GM23338 (cell line): ENCODE measurements at regions not wholly inside any gene's neighbourhood (a gene's known extent, or its start where the extent isn't known, plus 50 kb on each side); places are given as distances from the start of the nearest gene placed in this dataset.

ENCODE experiments used
- ATAC-seq: fragments of 200-7000 bp; cut with Tn5 transposase; 3 replicates; pipeline ENCODE4 v1.9.1; 2020
- DNase-seq: peaks from one replicate; pipeline ENCODE4 v3.0.0-alpha.2; 2015; ENCODE audit warnings: low spot score
- H2AFZ ChIP-seq: fragments of 200-600 bp; sonication (generic); 2 replicates; pipeline ENCODE4 v1.8.0; 2016; ENCODE audit warnings: antibody characterized with exemption, mild to moderate bottlenecking, moderate library complexity
- H3F3A ChIP-seq: fragments of 200-600 bp; sonication (generic); replicated peaks from 2 replicates; pipeline ENCODE4 v1.8.0; 2017; ENCODE audit warnings: antibody characterized with exemption, mixed run types, low read depth
- H3K27ac ChIP-seq: fragments of 200-600 bp; sonication (generic); 2 replicates; pipeline ENCODE4 v1.6.1; 2016; ENCODE audit warnings: low read depth
- H3K27me3 ChIP-seq: fragments of 200-600 bp; sonication (generic); 2 replicates; pipeline ENCODE4 v1.8.0; 2016; ENCODE audit warnings: mild to moderate bottlenecking, mixed run types, moderate library complexity; ENCODE audit not compliant: insufficient read depth
- H3K36me3 ChIP-seq: fragments of 200-600 bp; sonication (generic); 2 replicates; pipeline ENCODE4 v1.8.0; 2016; ENCODE audit warnings: mild to moderate bottlenecking; ENCODE audit not compliant: insufficient read depth
- H3K4me1 ChIP-seq: fragments of 200-600 bp; sonication (generic); 2 replicates; pipeline ENCODE4 v1.8.0; 2016; ENCODE audit warnings: mild to moderate bottlenecking, moderate library complexity; ENCODE audit not compliant: insufficient read depth
- H3K4me2 ChIP-seq: fragments of 200-600 bp; sonication (generic); 2 replicates; pipeline ENCODE4 v1.7.1; 2017; ENCODE audit warnings: mixed run types
- H3K4me3 ChIP-seq: fragments of 200-600 bp; sonication (generic); 2 replicates; pipeline ENCODE4 v1.6.1; 2016; ENCODE audit warnings: mixed run types
- H3K79me2 ChIP-seq: fragments of 200-600 bp; sonication (generic); replicated peaks from 2 replicates; pipeline ENCODE4 v1.8.0; 2017; ENCODE audit warnings: mild to moderate bottlenecking; ENCODE audit not compliant: insufficient read depth
- H3K9me2 ChIP-seq: fragments of 200-600 bp; sonication (generic); 2 replicates; pipeline ENCODE4 v1.8.0; 2017; ENCODE audit not compliant: insufficient read depth
- H4K20me1 ChIP-seq: fragments of 200-600 bp; sonication (generic); replicated peaks from 2 replicates; pipeline ENCODE4 v1.8.0; 2017; ENCODE audit warnings: mild to moderate bottlenecking; ENCODE audit not compliant: insufficient read depth
- H3K27ac Mint-ChIP-seq: 2 replicates; pipeline ENCODE4 v1.8.0; 2020; ENCODE audit warnings: inconsistent platforms, mild to moderate bottlenecking, moderate library complexity, mixed read lengths
- H3K27me3 Mint-ChIP-seq: 3 replicates; pipeline ENCODE4 v1.8.0; 2022; ENCODE audit warnings: low read depth, mild to moderate bottlenecking, moderate library complexity, mixed read lengths, inconsistent platforms; ENCODE audit not compliant: insufficient read depth, poor library complexity
- H3K36me3 Mint-ChIP-seq: 3 replicates; pipeline ENCODE4 v1.8.0; 2021; ENCODE audit warnings: low read depth, mild to moderate bottlenecking, inconsistent platforms, moderate library complexity, mixed read lengths
- H3K4me1 Mint-ChIP-seq: 3 replicates; pipeline ENCODE4 v1.8.0; 2020; ENCODE audit warnings: mild to moderate bottlenecking, inconsistent platforms, mixed read lengths
- H3K4me3 Mint-ChIP-seq: 3 replicates; pipeline ENCODE4 v1.8.0; 2021; ENCODE audit warnings: moderate library complexity, mild to moderate bottlenecking, inconsistent platforms, mixed read lengths
- H3K9me3 Mint-ChIP-seq: 3 replicates; pipeline ENCODE4 v1.8.0; 2020; ENCODE audit warnings: moderate library complexity, mild to moderate bottlenecking, inconsistent platforms, mixed read lengths
- CREB1 ChIP-seq: fragments of 250-450 bp; sonication (Bioruptor Pico); IDR thresholded peaks from 2 replicates; pipeline ENCODE4 v1.5.0; 2020; ENCODE audit warnings: low read depth, mild to moderate bottlenecking, moderate library complexity
- EZH2 ChIP-seq: fragments of 200-600 bp; sonication (generic); IDR thresholded peaks from one replicate; pipeline ENCODE4 v1.8.0; 2017; ENCODE audit warnings: antibody characterized with exemption, mild to moderate bottlenecking, low read depth; ENCODE audit not compliant: unreplicated experiment
- EZH2phosphoT487 ChIP-seq: fragments of 200-600 bp; sonication (generic); IDR thresholded peaks from one replicate; pipeline ENCODE4 v1.8.1; 2018; ENCODE audit warnings: antibody characterized with exemption; ENCODE audit not compliant: unreplicated experiment
- JUNB ChIP-seq: IDR thresholded peaks from one replicate; pipeline ENCODE4 v1.6.1; 2016; ENCODE audit warnings: antibody characterized with exemption; ENCODE audit not compliant: unreplicated experiment
- NANOG ChIP-seq: IDR thresholded peaks from 2 replicates; pipeline ENCODE4 v1.6.1; 2016; ENCODE audit warnings: antibody characterized with exemption, borderline replicate concordance
- POLR2AphosphoS5 ChIP-seq: IDR thresholded peaks from 2 replicates; pipeline ENCODE4 v1.6.1; 2016; ENCODE audit warnings: antibody characterized with exemption, low read depth
- STAT1 ChIP-seq: IDR thresholded peaks from one replicate; pipeline ENCODE4 v1.6.1; 2016; ENCODE audit warnings: antibody characterized with exemption; ENCODE audit not compliant: unreplicated experiment
- ZNF114 ChIP-seq: fragments of 250-450 bp; sonication (Bioruptor Pico); IDR thresholded peaks from 2 replicates; pipeline ENCODE4 v1.5.0; 2020; ENCODE audit warnings: mild to moderate bottlenecking, moderate library complexity
- ZNF331 ChIP-seq: fragments of 250-450 bp; sonication (Bioruptor Pico); IDR thresholded peaks from 2 replicates; pipeline ENCODE4 v1.5.0; 2020; ENCODE audit warnings: low read depth, mild to moderate bottlenecking, moderate library complexity
- TF ChIP-seq, protein P1 (sequence below), 2 experiments: fragments of 200-600 bp in 1 of 2; sonication (generic) in 1 of 2; conservative IDR thresholded peaks; 2 replicates each; pipeline versions ENCODE4 v1.5.1 to v1.6.1; 2016 to 2017; ENCODE audit warnings: antibody characterized with exemption in 2 of 2, low read depth in 2 of 2, mild to moderate bottlenecking in 2 of 2, moderate library complexity in 1 of 2
- TF ChIP-seq, protein P2 (sequence below): IDR thresholded peaks from one replicate; pipeline ENCODE4 v1.6.1; 2018; ENCODE audit warnings: antibody characterized with exemption; ENCODE audit not compliant: unreplicated experiment
- TF ChIP-seq, protein P3 (sequence below): IDR thresholded peaks from 2 replicates; pipeline ENCODE4 v1.6.1; 2016; ENCODE audit warnings: antibody characterized with exemption
- TF ChIP-seq, protein P4 (sequence below): fragments of 250-450 bp; sonication (Bioruptor Pico); IDR thresholded peaks from 2 replicates; pipeline ENCODE4 v1.5.0; 2020; ENCODE audit warnings: mild to moderate bottlenecking, moderate library complexity

DNA sequence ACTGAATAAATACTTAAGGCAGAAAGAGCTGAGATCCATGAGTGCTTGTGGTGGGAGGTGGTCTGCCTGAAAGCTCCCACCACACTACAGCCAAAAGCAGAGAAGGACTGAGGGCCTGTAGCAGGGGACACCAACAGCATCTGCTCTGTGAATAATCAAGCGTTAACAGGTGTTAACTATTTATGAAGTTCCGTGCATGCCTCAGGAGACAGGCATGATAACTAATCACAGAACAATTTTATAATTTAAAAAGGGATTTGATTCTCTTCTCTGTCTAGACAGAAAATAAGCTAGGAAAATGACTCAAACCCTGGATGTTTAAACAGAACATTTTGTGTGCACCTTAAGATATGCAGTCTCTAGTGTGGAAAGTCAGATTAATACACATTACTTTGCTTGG is 61.5 kb upstream of the GHITM start:
- Histone ChIP-seq H3K4me1 (peaks cover 7% of the 10 kb centered on the region; the same call in 1 of the 2 replicates), H3K27ac (no peak overlapping the region), H3K36me3 (no peaks in the 10 kb centered on the region), H3K4me3 (no peak overlapping the region), H3K27me3 (no peaks in the 10 kb centered on the region), H3K9me2 (0 out of 2 replicates have a peak, but pooled peaks cover 11% of the 10 kb centered on the region), H3K4me2 (no peak overlapping the region), H3F3A (no peaks in the 10 kb centered on the region), H3K79me2 (no peaks in the 10 kb centered on the region), H2AFZ (no peak overlapping the region), H4K20me1 (no peaks in the 10 kb centered on the region)
- no peak for ATAC-seq
- Mint-ChIP-seq H3K4me1 (peaks cover 9% of the 10 kb centered on the region; the same call in 2 of the 3 replicates), H3K27ac (no peak overlapping the region), H3K36me3 (no peaks in the 10 kb centered on the region; the same call in 2 of the 3 replicates), H3K27me3 (no peaks in the 10 kb centered on the region), H3K9me3 (no peaks in the 10 kb centered on the region), H3K4me3 (no peak overlapping the region)
- no peak for TF ChIP-seq POLR2AphosphoS5
- no peak for TF ChIP-seq JUNB
- TF ChIP-seq CREB1 (CRISPR knock-in tag), result no peak
- no peak for TF ChIP-seq ZNF331 (CRISPR knock-in tag)
- TF ChIP-seq, protein P1, sequence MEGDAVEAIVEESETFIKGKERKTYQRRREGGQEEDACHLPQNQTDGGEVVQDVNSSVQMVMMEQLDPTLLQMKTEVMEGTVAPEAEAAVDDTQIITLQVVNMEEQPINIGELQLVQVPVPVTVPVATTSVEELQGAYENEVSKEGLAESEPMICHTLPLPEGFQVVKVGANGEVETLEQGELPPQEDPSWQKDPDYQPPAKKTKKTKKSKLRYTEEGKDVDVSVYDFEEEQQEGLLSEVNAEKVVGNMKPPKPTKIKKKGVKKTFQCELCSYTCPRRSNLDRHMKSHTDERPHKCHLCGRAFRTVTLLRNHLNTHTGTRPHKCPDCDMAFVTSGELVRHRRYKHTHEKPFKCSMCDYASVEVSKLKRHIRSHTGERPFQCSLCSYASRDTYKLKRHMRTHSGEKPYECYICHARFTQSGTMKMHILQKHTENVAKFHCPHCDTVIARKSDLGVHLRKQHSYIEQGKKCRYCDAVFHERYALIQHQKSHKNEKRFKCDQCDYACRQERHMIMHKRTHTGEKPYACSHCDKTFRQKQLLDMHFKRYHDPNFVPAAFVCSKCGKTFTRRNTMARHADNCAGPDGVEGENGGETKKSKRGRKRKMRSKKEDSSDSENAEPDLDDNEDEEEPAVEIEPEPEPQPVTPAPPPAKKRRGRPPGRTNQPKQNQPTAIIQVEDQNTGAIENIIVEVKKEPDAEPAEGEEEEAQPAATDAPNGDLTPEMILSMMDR (conservative IDR thresholded peaks at IDR 0.05; ENCODE audit: low read depth in 2 of 2), result no peak
- TF ChIP-seq NANOG, result no peak
- TF ChIP-seq STAT1, result no peak
- no peak for TF ChIP-seq ZNF114 (CRISPR knock-in tag)
- TF ChIP-seq, protein P2, sequence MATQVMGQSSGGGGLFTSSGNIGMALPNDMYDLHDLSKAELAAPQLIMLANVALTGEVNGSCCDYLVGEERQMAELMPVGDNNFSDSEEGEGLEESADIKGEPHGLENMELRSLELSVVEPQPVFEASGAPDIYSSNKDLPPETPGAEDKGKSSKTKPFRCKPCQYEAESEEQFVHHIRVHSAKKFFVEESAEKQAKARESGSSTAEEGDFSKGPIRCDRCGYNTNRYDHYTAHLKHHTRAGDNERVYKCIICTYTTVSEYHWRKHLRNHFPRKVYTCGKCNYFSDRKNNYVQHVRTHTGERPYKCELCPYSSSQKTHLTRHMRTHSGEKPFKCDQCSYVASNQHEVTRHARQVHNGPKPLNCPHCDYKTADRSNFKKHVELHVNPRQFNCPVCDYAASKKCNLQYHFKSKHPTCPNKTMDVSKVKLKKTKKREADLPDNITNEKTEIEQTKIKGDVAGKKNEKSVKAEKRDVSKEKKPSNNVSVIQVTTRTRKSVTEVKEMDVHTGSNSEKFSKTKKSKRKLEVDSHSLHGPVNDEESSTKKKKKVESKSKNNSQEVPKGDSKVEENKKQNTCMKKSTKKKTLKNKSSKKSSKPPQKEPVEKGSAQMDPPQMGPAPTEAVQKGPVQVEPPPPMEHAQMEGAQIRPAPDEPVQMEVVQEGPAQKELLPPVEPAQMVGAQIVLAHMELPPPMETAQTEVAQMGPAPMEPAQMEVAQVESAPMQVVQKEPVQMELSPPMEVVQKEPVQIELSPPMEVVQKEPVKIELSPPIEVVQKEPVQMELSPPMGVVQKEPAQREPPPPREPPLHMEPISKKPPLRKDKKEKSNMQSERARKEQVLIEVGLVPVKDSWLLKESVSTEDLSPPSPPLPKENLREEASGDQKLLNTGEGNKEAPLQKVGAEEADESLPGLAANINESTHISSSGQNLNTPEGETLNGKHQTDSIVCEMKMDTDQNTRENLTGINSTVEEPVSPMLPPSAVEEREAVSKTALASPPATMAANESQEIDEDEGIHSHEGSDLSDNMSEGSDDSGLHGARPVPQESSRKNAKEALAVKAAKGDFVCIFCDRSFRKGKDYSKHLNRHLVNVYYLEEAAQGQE, result no peak
- TF ChIP-seq EZH2phosphoT487, result no peak
- TF ChIP-seq, protein P3, sequence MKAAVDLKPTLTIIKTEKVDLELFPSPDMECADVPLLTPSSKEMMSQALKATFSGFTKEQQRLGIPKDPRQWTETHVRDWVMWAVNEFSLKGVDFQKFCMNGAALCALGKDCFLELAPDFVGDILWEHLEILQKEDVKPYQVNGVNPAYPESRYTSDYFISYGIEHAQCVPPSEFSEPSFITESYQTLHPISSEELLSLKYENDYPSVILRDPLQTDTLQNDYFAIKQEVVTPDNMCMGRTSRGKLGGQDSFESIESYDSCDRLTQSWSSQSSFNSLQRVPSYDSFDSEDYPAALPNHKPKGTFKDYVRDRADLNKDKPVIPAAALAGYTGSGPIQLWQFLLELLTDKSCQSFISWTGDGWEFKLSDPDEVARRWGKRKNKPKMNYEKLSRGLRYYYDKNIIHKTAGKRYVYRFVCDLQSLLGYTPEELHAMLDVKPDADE, result no peak
- TF ChIP-seq EZH2, result no peak
- TF ChIP-seq, protein P4, sequence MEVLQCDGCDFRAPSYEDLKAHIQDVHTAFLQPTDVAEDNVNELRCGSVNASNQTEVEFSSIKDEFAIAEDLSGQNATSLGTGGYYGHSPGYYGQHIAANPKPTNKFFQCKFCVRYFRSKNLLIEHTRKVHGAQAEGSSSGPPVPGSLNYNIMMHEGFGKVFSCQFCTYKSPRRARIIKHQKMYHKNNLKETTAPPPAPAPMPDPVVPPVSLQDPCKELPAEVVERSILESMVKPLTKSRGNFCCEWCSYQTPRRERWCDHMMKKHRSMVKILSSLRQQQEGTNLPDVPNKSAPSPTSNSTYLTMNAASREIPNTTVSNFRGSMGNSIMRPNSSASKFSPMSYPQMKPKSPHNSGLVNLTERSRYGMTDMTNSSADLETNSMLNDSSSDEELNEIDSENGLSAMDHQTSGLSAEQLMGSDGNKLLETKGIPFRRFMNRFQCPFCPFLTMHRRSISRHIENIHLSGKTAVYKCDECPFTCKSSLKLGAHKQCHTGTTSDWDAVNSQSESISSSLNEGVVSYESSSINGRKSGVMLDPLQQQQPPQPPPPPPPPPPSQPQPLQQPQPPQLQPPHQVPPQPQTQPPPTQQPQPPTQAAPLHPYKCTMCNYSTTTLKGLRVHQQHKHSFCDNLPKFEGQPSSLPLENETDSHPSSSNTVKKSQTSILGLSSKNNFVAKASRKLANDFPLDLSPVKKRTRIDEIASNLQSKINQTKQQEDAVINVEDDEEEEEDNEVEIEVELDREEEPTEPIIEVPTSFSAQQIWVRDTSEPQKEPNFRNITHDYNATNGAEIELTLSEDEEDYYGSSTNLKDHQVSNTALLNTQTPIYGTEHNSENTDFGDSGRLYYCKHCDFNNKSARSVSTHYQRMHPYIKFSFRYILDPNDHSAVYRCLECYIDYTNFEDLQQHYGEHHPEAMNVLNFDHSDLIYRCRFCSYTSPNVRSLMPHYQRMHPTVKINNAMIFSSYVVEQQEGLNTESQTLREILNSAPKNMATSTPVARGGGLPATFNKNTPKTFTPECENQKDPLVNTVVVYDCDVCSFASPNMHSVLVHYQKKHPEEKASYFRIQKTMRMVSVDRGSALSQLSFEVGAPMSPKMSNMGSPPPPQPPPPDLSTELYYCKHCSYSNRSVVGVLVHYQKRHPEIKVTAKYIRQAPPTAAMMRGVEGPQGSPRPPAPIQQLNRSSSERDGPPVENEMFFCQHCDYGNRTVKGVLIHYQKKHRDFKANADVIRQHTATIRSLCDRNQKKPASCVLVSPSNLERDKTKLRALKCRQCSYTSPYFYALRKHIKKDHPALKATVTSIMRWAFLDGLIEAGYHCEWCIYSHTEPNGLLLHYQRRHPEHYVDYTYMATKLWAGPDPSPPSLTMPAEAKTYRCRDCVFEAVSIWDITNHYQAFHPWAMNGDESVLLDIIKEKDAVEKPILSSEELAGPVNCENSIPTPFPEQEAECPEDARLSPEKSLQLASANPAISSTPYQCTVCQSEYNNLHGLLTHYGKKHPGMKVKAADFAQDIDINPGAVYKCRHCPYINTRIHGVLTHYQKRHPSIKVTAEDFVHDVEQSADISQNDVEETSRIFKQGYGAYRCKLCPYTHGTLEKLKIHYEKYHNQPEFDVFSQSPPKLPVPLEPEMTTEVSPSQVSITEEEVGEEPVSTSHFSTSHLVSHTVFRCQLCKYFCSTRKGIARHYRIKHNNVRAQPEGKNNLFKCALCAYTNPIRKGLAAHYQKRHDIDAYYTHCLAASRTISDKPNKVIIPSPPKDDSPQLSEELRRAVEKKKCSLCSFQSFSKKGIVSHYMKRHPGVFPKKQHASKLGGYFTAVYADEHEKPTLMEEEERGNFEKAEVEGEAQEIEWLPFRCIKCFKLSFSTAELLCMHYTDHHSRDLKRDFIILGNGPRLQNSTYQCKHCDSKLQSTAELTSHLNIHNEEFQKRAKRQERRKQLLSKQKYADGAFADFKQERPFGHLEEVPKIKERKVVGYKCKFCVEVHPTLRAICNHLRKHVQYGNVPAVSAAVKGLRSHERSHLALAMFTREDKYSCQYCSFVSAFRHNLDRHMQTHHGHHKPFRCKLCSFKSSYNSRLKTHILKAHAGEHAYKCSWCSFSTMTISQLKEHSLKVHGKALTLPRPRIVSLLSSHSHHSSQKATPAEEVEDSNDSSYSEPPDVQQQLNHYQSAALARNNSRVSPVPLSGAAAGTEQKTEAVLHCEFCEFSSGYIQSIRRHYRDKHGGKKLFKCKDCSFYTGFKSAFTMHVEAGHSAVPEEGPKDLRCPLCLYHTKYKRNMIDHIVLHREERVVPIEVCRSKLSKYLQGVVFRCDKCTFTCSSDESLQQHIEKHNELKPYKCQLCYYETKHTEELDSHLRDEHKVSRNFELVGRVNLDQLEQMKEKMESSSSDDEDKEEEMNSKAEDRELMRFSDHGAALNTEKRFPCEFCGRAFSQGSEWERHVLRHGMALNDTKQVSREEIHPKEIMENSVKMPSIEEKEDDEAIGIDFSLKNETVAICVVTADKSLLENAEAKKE (CRISPR knock-in tag), result no peak
- no peak for DNase-seq
